RWPE2 (cell line): ENCODE measurements at regions not wholly inside any gene's neighbourhood (a gene's known extent, or its start where the extent isn't known, plus 50 kb on each side); places are given as distances from the start of the nearest gene placed in this dataset.

Experiments used
- ATAC-seq: fragments of 200-7000 bp; cut with Tn5 transposase; 3 replicates; pipeline ENCODE4 v1.9.1; 2021; ENCODE audit warnings: low read depth
- DNase-seq: peaks from one replicate; pipeline ENCODE4 v3.0.0-alpha.2; 2020; ENCODE audit warnings: low spot score
- H3K27ac ChIP-seq: fragments of 450-650 bp; 2 replicates; pipeline ENCODE4 v1.5.1; 2017; ENCODE audit warnings: mild to moderate bottlenecking; ENCODE audit not compliant: poor library complexity, severe bottlenecking
- H3K27me3 ChIP-seq: fragments of 250-450 bp; sonication (Bioruptor Pico); 2 replicates; pipeline ENCODE4 v1.5.1; 2021; ENCODE audit warnings: mild to moderate bottlenecking, moderate library complexity; ENCODE audit not compliant: insufficient read depth, poor library complexity, severe bottlenecking
- H3K36me3 ChIP-seq: fragments of 250-450 bp; sonication (Bioruptor Pico); 2 replicates; pipeline ENCODE4 v1.5.1; 2020; ENCODE audit warnings: low read depth, mild to moderate bottlenecking, moderate library complexity
- H3K4me1 ChIP-seq: fragments of 250-450 bp; sonication (Bioruptor Pico); 2 replicates; pipeline ENCODE4 v1.5.1; 2021; ENCODE audit warnings: mild to moderate bottlenecking, moderate library complexity; ENCODE audit not compliant: insufficient read depth, poor library complexity, severe bottlenecking
- H3K4me3 ChIP-seq: fragments of 250-450 bp; sonication (Bioruptor Pico); 2 replicates; pipeline ENCODE4 v1.5.1; 2021; ENCODE audit warnings: mild to moderate bottlenecking, moderate library complexity; ENCODE audit not compliant: severe bottlenecking
- H3K9me3 ChIP-seq: fragments of 250-450 bp; sonication (Bioruptor Pico); 2 replicates; pipeline ENCODE4 v1.5.1; 2021; ENCODE audit warnings: mild to moderate bottlenecking, moderate library complexity; ENCODE audit not compliant: severe bottlenecking
- CTCF ChIP-seq: fragments of 450-650 bp; IDR thresholded peaks from one replicate; pipeline ENCODE4 v1.5.1; 2017; ENCODE audit warnings: mild to moderate bottlenecking, moderate library complexity; ENCODE audit not compliant: poor library complexity, severe bottlenecking

- TF ChIP-seq CTCF: no peak
- no peaks in the 10 kb centered on the region for H3K4me1 ChIP-seq
- ATAC-seq (no peak), DNase-seq (no peak)
- H3K4me3 ChIP-seq: no peak overlapping the region
- peaks cover 5% of the 10 kb centered on the region for H3K27me3 ChIP-seq
- no peaks in the 10 kb centered on the region for H3K36me3 ChIP-seq
- H3K27ac ChIP-seq: no peak overlapping the region
- no peaks in the 10 kb centered on the region for H3K9me3 ChIP-seq
Measured at GRCh38 chr2:133968446-133968845, 285.4 kb upstream of the MGAT5 start.

- H3K9me3 ChIP-seq: no peaks in the 10 kb centered on the region
- no peaks in the 10 kb centered on the region for H3K36me3 ChIP-seq
- H3K4me1 ChIP-seq: no peaks in the 10 kb centered on the region
- no peak overlapping the region for H3K27ac ChIP-seq
- DNase-seq (no peak), ATAC-seq (no peak)
- H3K4me3 ChIP-seq: no peak overlapping the region
- H3K27me3 ChIP-seq: peaks cover 5% of the 10 kb centered on the region
- TF ChIP-seq CTCF: no peak
Measured at GRCh38 chr2:133970641-133971040, 283.2 kb upstream of the MGAT5 start.

- no peak for ATAC-seq
- H3K27me3 ChIP-seq: peaks cover 5% of the 10 kb centered on the region
- TF ChIP-seq CTCF: no peak
- H3K36me3 ChIP-seq: no peaks in the 10 kb centered on the region
- no peak overlapping the region for H3K27ac ChIP-seq
- no peak overlapping the region for H3K4me3 ChIP-seq
- no peaks in the 10 kb centered on the region for H3K9me3 ChIP-seq
- no peaks in the 10 kb centered on the region for H3K4me1 ChIP-seq
- no peak for DNase-seq
Measured at GRCh38 chr2:133972297-133972696, 281.6 kb upstream of the MGAT5 start.

GRCh38 chr2:133972786-133973185 is 281.1 kb upstream of the MGAT5 start:
- H3K27ac ChIP-seq: no peak overlapping the region
- ATAC-seq (no peak), DNase-seq (no peak)
- H3K4me1 ChIP-seq: no peaks in the 10 kb centered on the region
- no peaks in the 10 kb centered on the region for H3K9me3 ChIP-seq
- H3K4me3 ChIP-seq: no peak overlapping the region
- peaks cover 5% of the 10 kb centered on the region for H3K27me3 ChIP-seq
- no peak for TF ChIP-seq CTCF
- H3K36me3 ChIP-seq: no peaks in the 10 kb centered on the region

- Histone ChIP-seq H3K9me3 (no peaks in the 10 kb centered on the region), H3K27me3 (no peaks in the 10 kb centered on the region), H3K27ac (no peak overlapping the region), H3K4me3 (no peak overlapping the region), H3K36me3 (no peaks in the 10 kb centered on the region), H3K4me1 (no peaks in the 10 kb centered on the region)
- DNase-seq: no peak
- no peak for TF ChIP-seq CTCF
- no peak for ATAC-seq
Measured at GRCh38 chr2:133974353-133974752, 279.5 kb upstream of the MGAT5 start.
